Esophagus muscularis mucosa (tissue), 4 donors: ENCODE measurements at regions not wholly inside any gene's neighbourhood (a gene's known extent, or its start where the extent isn't known, plus 50 kb on each side); places are given as distances from the start of the nearest gene placed in this dataset.

Experiments
- CTCF ChIP-seq, 3 experiments: fragments of 200-600 bp in 2 of 3; fragments of 450-650 bp in 1 of 3; sonication (generic) in 2 of 3; IDR thresholded peaks; one replicate each; pipeline ENCODE4 v1.5.1; 2017 to 2019; ENCODE audit warnings: antibody characterized with exemption in 3 of 3, mild to moderate bottlenecking in 2 of 3, moderate library complexity in 1 of 3
- EP300 ChIP-seq: sonication (generic); formaldehyde crosslinking; IDR thresholded peaks from one replicate; pipeline ENCODE4 v1.6.1; 2017; ENCODE audit warnings: antibody characterized with exemption
- POLR2A ChIP-seq: fragments of 450-650 bp; IDR thresholded peaks from one replicate; pipeline ENCODE4 v1.6.1; 2017; ENCODE audit warnings: antibody characterized with exemption, moderate library complexity, mild to moderate bottlenecking, low read depth
- POLR2AphosphoS5 ChIP-seq, 2 donors: sonication (generic); formaldehyde crosslinking; IDR thresholded peaks; one replicate each; pipeline ENCODE4 v1.6.1; 2017; ENCODE audit warnings: antibody characterized with exemption in 2 of 2

- TF ChIP-seq POLR2A (no peak), CTCF (IDR thresholded peaks at IDR 0.05) (no peak), EP300 (no peak), POLR2AphosphoS5 (IDR thresholded peaks at IDR 0.05) (no peak)
These were observed 715.5 kb upstream of the RAB6C start for GRCh38 chr2:129263939-129264338.
